ENCODE measurements at regions not wholly inside any gene's neighbourhood (a gene's known extent, or its start where the extent isn't known, plus 50 kb on each side); places are given as distances from the start of the nearest gene placed in this dataset.

DNA sequence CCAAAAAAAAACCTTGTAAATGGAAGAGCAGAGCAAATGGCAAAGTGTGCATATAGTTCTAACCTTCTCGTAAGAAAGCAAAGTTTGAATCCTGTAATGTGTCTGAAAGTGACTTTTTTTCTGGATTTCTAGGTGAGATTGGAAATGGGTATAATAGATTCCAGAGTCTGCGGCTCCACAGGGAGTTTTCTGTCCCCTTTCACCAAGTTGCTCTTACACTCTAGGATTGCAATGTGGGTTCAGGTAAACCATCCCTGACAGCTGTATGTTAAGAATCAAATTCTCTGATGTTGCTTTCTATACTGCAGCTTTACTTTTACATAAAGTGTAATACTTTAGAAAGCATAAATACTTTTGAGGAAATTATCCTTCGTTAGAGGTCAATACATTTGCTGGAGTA is 260.1 kb downstream of the PRL start:
- Histone ChIP-seq H3K9me3 (ENCODE audit: control extremely low read depth in 1 of 3, control insufficient read depth in 2 of 3, insufficient read depth in 1 of 3, low read length in 2 of 3) (peaks cover 0 to 4% (median 3%) of the 10 kb centered on the region in 3 donors), H3K79me2 (ENCODE audit: control insufficient read depth, insufficient read depth, low read length) (no peaks in the 10 kb centered on the region), H4K20me1 (ENCODE audit: control insufficient read depth, insufficient read depth, low read length, poor library complexity, severe bottlenecking) (no peaks in the 10 kb centered on the region), H2AFZ (ENCODE audit: insufficient read depth, low read depth, low read length, poor library complexity, severe bottlenecking) (no peak overlapping the region), H3K27ac (ENCODE audit: low read length in 2 of 2) (no peak overlapping the region), H3K4me3 (ENCODE audit: control extremely low read depth in 1 of 5, extremely low read depth in 1 of 5, insufficient read depth in 1 of 5, low read depth in 2 of 5, low read length in 4 of 5) (no peak overlapping the region), H3K27me3 (replicated peaks in 1 of 4; ENCODE audit: control extremely low read depth in 1 of 4, control insufficient read depth in 3 of 4, insufficient read depth in 4 of 4, low read length in 3 of 4) (no peaks in the 10 kb centered on the region), H3K4me1 (ENCODE audit: control insufficient read depth in 2 of 2, insufficient read depth in 2 of 2, low read length in 2 of 2) (peaks cover 0 to 4% of the 10 kb centered on the region in 2 donors), H3K9ac (ENCODE audit: low read length) (no peak overlapping the region), H3K4me2 (replicated peaks; ENCODE audit: low read depth, low read length, poor library complexity, severe bottlenecking) (no peak overlapping the region), H3K36me3 (replicated peaks in 1 of 2; ENCODE audit: control extremely low read depth in 1 of 2, control insufficient read depth in 1 of 2, extremely low read depth in 1 of 2, insufficient read depth in 2 of 2, low read length in 1 of 2) (no peaks in the 10 kb centered on the region)
- Mint-ChIP-seq H3K4me1 (no peaks in the 10 kb centered on the region), H3K4me3 (no peak overlapping the region), H3K27me3 (no peaks in the 10 kb centered on the region), H3K27ac (no peak overlapping the region), H3K9me3 (ENCODE audit: insufficient read depth) (peaks cover 4% of the 10 kb centered on the region)
- ChIA-PET POLR2A (no interaction called here), CTCF (no interaction called here)
- no CpG with 5 or more reads among the region's 3 CpGs for WGBS (ENCODE audit: insufficient coverage)
- DNase-seq, result no peak
- no peak for ATAC-seq (ENCODE audit: low read depth)
- TF ChIP-seq, protein P1, sequence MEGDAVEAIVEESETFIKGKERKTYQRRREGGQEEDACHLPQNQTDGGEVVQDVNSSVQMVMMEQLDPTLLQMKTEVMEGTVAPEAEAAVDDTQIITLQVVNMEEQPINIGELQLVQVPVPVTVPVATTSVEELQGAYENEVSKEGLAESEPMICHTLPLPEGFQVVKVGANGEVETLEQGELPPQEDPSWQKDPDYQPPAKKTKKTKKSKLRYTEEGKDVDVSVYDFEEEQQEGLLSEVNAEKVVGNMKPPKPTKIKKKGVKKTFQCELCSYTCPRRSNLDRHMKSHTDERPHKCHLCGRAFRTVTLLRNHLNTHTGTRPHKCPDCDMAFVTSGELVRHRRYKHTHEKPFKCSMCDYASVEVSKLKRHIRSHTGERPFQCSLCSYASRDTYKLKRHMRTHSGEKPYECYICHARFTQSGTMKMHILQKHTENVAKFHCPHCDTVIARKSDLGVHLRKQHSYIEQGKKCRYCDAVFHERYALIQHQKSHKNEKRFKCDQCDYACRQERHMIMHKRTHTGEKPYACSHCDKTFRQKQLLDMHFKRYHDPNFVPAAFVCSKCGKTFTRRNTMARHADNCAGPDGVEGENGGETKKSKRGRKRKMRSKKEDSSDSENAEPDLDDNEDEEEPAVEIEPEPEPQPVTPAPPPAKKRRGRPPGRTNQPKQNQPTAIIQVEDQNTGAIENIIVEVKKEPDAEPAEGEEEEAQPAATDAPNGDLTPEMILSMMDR (IDR thresholded peaks at IDR 0.05), result no peak
- no peak for TF ChIP-seq EZH2 (IDR thresholded peaks at IDR 0.05; ENCODE audit: borderline replicate concordance, insufficient read depth, low read depth, low read length, poor library complexity, severe bottlenecking)
- intact Hi-C loops (cut with micrococcal nuclease), result no loop called here

DNA sequence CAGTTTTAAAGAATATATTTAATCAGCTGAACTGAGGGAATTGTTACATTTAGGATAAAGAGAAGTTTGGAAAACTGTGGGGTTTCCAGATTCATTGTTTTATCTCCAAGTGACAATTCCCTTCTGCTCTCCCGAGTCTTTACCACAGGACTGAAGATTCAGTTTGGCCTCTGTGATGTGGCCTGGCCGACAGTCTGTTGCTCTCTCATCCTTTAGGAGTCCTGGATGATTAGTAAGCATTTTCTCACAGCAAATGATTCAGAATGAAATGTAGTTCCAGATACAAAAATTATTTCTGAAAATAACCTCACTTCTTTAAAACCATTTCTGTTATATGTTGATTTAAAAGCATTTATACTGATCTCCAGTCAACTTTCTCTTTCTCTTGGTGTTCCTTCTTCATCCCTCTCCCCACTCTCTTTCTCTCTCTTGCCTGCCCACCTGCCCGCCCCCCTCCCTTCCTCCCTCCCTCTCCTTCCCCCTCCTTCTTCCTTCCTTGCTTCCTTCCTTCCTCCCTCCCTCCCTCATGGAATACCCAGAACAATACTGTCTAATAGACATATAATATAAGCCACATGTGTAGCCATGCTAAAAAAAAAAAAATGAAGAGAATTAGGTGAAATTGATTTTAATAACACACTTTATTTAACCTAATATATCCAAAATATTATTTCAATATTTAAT is 254.9 kb downstream of the PRL start:
- CTCF ChIA-PET, result no interaction called here
- H4K20me1 ChIP-seq (ENCODE audit: control insufficient read depth, insufficient read depth, low read length, poor library complexity, severe bottlenecking), result no peaks in the 10 kb centered on the region
- H3K27ac Mint-ChIP-seq, result no peak overlapping the region

More for the DNA sequence above, 254.9 kb downstream of the PRL start:
- POLR2A ChIA-PET, result no interaction called here
- Mint-ChIP-seq H3K27me3 (no peaks in the 10 kb centered on the region), H3K4me3 (no peak overlapping the region), H3K4me1 (no peaks in the 10 kb centered on the region), H3K9me3 (ENCODE audit: insufficient read depth) (peaks cover 4% of the 10 kb centered on the region)
- WGBS (ENCODE audit: insufficient coverage), result no CpG with 5 or more reads among the region's 3 CpGs
- H3K4me3 ChIP-seq (ENCODE audit: control extremely low read depth in 1 of 5, extremely low read depth in 1 of 5, insufficient read depth in 1 of 5, low read depth in 2 of 5, low read length in 4 of 5), result no peak overlapping the region
- H3K27me3 ChIP-seq (replicated peaks in 1 of 4; ENCODE audit: control extremely low read depth in 1 of 4, control insufficient read depth in 3 of 4, insufficient read depth in 4 of 4, low read length in 3 of 4), result no peaks in the 10 kb centered on the region
- no peaks in the 10 kb centered on the region for H3K4me1 ChIP-seq (ENCODE audit: control insufficient read depth in 2 of 2, insufficient read depth in 2 of 2, low read length in 2 of 2)
- no peak overlapping the region for H3K9ac ChIP-seq (ENCODE audit: low read length)
- no peak overlapping the region for H2AFZ ChIP-seq (ENCODE audit: insufficient read depth, low read depth, low read length, poor library complexity, severe bottlenecking)
- intact Hi-C loops (cut with micrococcal nuclease), result no loop called here
- H3K79me2 ChIP-seq (ENCODE audit: control insufficient read depth, insufficient read depth, low read length), result no peaks in the 10 kb centered on the region
- no peaks in the 10 kb centered on the region for H3K36me3 ChIP-seq (replicated peaks in 1 of 2; ENCODE audit: control extremely low read depth in 1 of 2, control insufficient read depth in 1 of 2, extremely low read depth in 1 of 2, insufficient read depth in 2 of 2, low read length in 1 of 2)
- peaks cover 0 to 4% (median 3%) of the 10 kb centered on the region in 3 donors for H3K9me3 ChIP-seq (ENCODE audit: control extremely low read depth in 1 of 3, control insufficient read depth in 2 of 3, insufficient read depth in 1 of 3, low read length in 2 of 3)
- ATAC-seq (ENCODE audit: low read depth) (no peak), DNase-seq (no peak)
- no peak for TF ChIP-seq EZH2 (IDR thresholded peaks at IDR 0.05; ENCODE audit: borderline replicate concordance, insufficient read depth, low read depth, low read length, poor library complexity, severe bottlenecking)
- TF ChIP-seq, protein P1 (IDR thresholded peaks at IDR 0.05), result no peak
- H3K4me2 ChIP-seq (replicated peaks; ENCODE audit: low read depth, low read length, poor library complexity, severe bottlenecking), result no peak overlapping the region
- H3K27ac ChIP-seq (ENCODE audit: low read length in 2 of 2), result no peak overlapping the region

Data from B cell (primary cell).